ENCODE measurements at regions not wholly inside any gene's neighbourhood (a gene's known extent, or its start where the extent isn't known, plus 50 kb on each side); places are given as distances from the start of the nearest gene placed in this dataset.

- no peak for TF ChIP-seq POLR2A (IDR thresholded peaks at IDR 0.05)
- TF ChIP-seq CTCF (IDR thresholded peaks at IDR 0.05) = no peak
These were observed 54.5 kb upstream of the WDR75 start for GRCh38 chr2:189386741-189387140.

Data from esophagus squamous epithelium (tissue), 4 donors.